ENCODE measurements at regions not wholly inside any gene's neighbourhood (a gene's known extent, or its start where the extent isn't known, plus 50 kb on each side); places are given as distances from the start of the nearest gene placed in this dataset.

DNA sequence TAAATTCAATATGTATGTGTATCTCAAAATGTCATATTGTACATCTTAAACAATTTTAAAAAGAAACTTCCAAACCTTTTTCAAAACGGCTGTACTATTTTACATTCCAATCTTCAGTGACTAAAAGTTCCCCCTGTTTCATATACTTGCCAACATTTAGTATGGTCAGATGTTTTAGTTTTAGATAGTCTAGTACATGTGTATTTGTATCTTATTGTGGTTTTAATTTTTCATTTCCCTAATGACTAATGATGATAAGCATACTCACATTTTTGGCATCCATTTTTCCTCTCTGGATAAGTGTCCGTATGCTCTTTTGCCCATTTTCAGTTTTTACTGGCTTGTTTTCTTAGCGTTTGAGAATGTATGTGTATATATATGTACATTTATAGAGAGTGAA lies 212.2 kb upstream of the MAGEB18 start:
- Histone ChIP-seq H3K4me1 (ENCODE audit: control insufficient read depth, insufficient read depth, low read length) (no peaks in the 10 kb centered on the region), H3K4me3 (ENCODE audit: low read length) (no peak overlapping the region), H3K9me3 (ENCODE audit: control insufficient read depth, low read length) (no peaks in the 10 kb centered on the region), H3K27ac (ENCODE audit: low read length) (no peak overlapping the region), H3K27me3 (ENCODE audit: control insufficient read depth, insufficient read depth) (no peaks in the 10 kb centered on the region)
- WGBS: 55% methylated on average over 3 of the region's 3 CpGs
- DNase-seq (no peak), ATAC-seq (no peak)
- intact Hi-C loops (cut with DNase I): no loop called here

GRCh38 chrX:25928316-25928715 lies 209.8 kb upstream of the MAGEB18 start:
- H3K27ac ChIP-seq (ENCODE audit: low read length): no peak overlapping the region
- DNase-seq: no peak
- ATAC-seq: no peak
- no peaks in the 10 kb centered on the region for H3K27me3 ChIP-seq (ENCODE audit: control insufficient read depth, insufficient read depth)
- 91% methylated on average over 5 of the region's 5 CpGs for WGBS
- intact Hi-C loops (cut with DNase I): no loop called here
- H3K9me3 ChIP-seq (ENCODE audit: control insufficient read depth, low read length): no peaks in the 10 kb centered on the region
- H3K4me3 ChIP-seq (ENCODE audit: low read length): no peak overlapping the region
- H3K4me1 ChIP-seq (ENCODE audit: control insufficient read depth, insufficient read depth, low read length): no peaks in the 10 kb centered on the region

DNA sequence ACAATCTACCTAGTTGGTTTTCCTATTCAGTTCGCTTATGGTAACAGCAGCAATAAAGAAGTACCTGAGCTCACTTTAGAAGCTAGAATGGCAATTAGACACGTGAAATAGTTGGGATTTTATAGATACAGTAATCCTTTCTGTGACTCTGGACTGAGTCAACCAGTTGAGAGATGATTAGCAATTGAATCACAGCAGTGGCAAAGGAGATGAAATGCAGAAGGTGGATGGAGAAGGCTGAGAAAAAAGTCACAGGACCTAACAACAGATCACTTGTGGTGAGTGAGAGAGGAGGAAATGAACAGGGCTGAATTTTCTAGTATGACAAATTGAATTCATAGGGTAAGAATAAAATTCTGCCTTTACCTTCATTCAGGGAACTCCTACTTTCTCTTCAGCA lies 197.1 kb upstream of the MAGEB18 start:
- no peaks in the 10 kb centered on the region for H3K9me3 ChIP-seq (ENCODE audit: control insufficient read depth, low read length)

DNA sequence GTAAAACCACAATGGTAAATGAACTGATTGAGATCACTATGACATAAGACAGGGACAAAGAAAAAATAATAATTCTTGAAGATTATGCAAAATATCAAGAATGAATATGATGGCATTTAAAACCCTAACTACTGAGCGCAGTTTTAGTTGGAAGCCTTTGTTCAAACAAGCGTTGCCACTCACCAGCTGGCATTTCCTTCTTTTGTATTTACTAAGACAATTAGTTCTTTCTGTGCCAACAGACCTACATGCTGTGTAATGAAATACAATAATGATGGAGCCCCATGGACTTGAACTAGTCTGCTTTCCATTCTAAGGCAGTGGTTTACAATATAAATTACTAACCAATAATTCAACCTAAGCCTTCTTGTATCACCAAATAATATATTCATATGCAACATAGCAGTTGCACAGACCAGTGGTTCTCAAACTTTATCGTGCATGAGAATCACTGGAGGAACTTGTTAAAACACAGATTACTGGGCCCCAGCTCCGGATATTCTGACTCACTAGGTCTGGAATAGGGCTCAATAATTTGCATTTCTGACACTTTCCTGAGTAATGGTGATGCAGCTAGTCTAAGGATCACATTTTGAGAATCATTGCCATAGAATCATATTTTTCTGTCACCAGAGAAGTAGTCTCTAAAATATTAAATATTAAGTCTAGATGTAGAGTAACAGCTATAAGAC lies 196.4 kb upstream of the MAGEB18 start:
- H3K27me3 ChIP-seq (ENCODE audit: control insufficient read depth, insufficient read depth): no peaks in the 10 kb centered on the region
- H3K9me3 ChIP-seq (ENCODE audit: control insufficient read depth, low read length): no peaks in the 10 kb centered on the region
- intact Hi-C loops (cut with DNase I): no loop called here
- no peak overlapping the region for H3K27ac ChIP-seq (ENCODE audit: low read length)
- ATAC-seq (no peak), DNase-seq (no peak)
- 77% methylated on average over 4 of the region's 4 CpGs for WGBS
- H3K4me3 ChIP-seq (ENCODE audit: low read length): no peak overlapping the region
- H3K4me1 ChIP-seq (ENCODE audit: control insufficient read depth, insufficient read depth, low read length): no peaks in the 10 kb centered on the region

More for the DNA sequence above, 197.1 kb upstream of the MAGEB18 start:
- WGBS: 58% methylated on average over 2 of the region's 2 CpGs
- intact Hi-C loops (cut with DNase I): no loop called here
- no peaks in the 10 kb centered on the region for H3K4me1 ChIP-seq (ENCODE audit: control insufficient read depth, insufficient read depth, low read length)
- DNase-seq: no peak
- H3K27me3 ChIP-seq (ENCODE audit: control insufficient read depth, insufficient read depth): no peaks in the 10 kb centered on the region
- no peak for ATAC-seq
- no peak overlapping the region for H3K27ac ChIP-seq (ENCODE audit: low read length)
- no peak overlapping the region for H3K4me3 ChIP-seq (ENCODE audit: low read length)

GRCh38 chrX:25968920-25969319 lies 169.2 kb upstream of the MAGEB18 start:
- ATAC-seq (no peak), DNase-seq (no peak)
- Histone ChIP-seq H3K27ac (ENCODE audit: low read length) (no peak overlapping the region), H3K4me3 (ENCODE audit: low read length) (no peak overlapping the region), H3K27me3 (ENCODE audit: control insufficient read depth, insufficient read depth) (no peaks in the 10 kb centered on the region), H3K9me3 (ENCODE audit: control insufficient read depth, low read length) (no peaks in the 10 kb centered on the region), H3K4me1 (ENCODE audit: control insufficient read depth, insufficient read depth, low read length) (no peaks in the 10 kb centered on the region)
- intact Hi-C loops (cut with DNase I): no loop called here
- WGBS: 48% methylated on average over 12 of the region's 12 CpGs

DNA sequence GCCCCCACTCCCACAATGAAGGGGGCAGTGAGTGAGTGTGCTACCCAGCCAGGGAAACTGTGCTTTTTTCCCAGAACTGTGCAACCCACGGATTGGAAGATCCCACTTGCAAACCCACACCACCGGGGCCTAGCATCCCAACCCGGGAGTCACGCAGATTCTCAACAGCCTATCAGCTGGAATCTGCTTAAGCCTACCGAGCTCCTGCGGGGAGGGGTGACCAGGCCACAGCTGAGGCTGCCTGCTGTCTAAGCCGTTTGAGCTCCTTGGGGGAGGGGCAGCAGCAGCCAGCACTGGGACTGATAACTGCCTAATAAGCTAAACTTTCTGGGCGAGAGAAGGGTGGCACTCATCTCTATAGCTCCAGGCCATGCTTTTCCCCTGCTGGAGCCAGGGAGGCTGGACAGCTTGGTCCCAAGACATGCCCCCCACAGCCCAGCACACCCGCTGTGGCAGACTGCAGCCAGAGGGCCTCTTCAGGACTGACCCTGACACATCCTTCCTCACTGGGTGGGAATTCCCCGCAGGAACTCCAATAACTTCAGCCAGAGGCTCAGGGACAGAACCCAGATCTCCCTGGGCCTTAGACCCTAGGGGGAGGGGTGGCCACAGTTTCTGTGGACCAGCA lies 161.3 kb upstream of the MAGEB18 start:
- Histone ChIP-seq H3K4me1 (ENCODE audit: control insufficient read depth, insufficient read depth, low read length) (no peaks in the 10 kb centered on the region), H3K27me3 (ENCODE audit: control insufficient read depth, insufficient read depth) (no peaks in the 10 kb centered on the region), H3K27ac (ENCODE audit: low read length) (no peak overlapping the region), H3K4me3 (ENCODE audit: low read length) (no peak overlapping the region), H3K9me3 (ENCODE audit: control insufficient read depth, low read length) (no peaks in the 10 kb centered on the region)
- peak in 2 of 3 donors; percentile 7 to 14 for DNase-seq
- intact Hi-C loops (cut with DNase I): no loop called here
- 43% methylated on average over 10 of the region's 10 CpGs for WGBS
- ATAC-seq: no peak

DNA sequence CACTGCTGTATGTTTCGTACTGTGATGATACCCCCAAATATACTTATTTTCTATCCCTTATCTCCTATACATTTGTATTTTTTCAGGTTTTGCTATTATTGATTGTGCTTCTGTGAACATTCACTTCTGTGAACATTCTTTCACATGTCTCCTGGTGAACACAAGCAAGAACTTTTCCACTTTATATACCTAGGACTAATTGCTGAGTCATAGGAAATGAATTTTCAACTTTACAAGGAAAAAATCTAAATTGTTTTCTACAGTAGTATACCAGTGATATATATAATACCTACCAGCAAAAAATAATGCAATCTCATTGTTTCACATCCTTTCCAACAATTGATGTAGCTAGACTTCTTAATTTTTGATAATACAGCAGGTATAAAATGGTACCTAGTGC lies 139.5 kb upstream of the MAGEB18 start:
- 94% methylated on average over 1 of the region's 1 CpG for WGBS
- no peak for ATAC-seq
- Histone ChIP-seq H3K4me1 (ENCODE audit: control insufficient read depth, insufficient read depth, low read length) (no peaks in the 10 kb centered on the region), H3K27me3 (ENCODE audit: control insufficient read depth, insufficient read depth) (no peaks in the 10 kb centered on the region), H3K27ac (ENCODE audit: low read length) (no peak overlapping the region), H3K9me3 (ENCODE audit: control insufficient read depth, low read length) (no peaks in the 10 kb centered on the region), H3K4me3 (ENCODE audit: low read length) (no peak overlapping the region)
- DNase-seq: no peak
- intact Hi-C loops (cut with DNase I): no loop called here

GRCh38 chrX:26007462-26007861 lies 130.7 kb upstream of the MAGEB18 start:
- WGBS: 72% methylated on average over 2 of the region's 2 CpGs
- ATAC-seq: no peak
- H3K4me3 ChIP-seq (ENCODE audit: low read length): no peak overlapping the region
- no peaks in the 10 kb centered on the region for H3K27me3 ChIP-seq (ENCODE audit: control insufficient read depth, insufficient read depth)
- no peaks in the 10 kb centered on the region for H3K9me3 ChIP-seq (ENCODE audit: control insufficient read depth, low read length)
- H3K27ac ChIP-seq (ENCODE audit: low read length): no peak overlapping the region
- no peaks in the 10 kb centered on the region for H3K4me1 ChIP-seq (ENCODE audit: control insufficient read depth, insufficient read depth, low read length)
- intact Hi-C loops (cut with DNase I): no loop called here
- DNase-seq: no peak

DNA sequence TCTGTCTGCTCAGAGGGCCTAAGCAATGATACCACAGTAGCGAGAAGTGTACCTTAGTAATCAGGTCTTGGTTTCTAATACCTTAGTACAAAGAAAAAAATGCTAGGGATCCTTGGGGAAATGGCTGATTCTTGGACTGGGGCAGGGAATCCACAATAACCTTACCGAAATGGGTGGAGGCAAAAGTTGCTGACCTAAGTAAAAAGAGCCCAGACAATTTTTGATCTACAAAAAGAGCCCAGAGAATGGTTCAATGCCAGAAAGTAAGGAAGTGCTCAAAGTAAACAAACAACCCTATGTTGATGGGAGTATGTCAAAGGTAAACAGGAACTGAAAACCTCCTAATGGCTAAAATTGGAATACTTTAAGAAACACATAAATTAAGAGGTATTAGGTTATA lies 130.1 kb upstream of the MAGEB18 start:
- Histone ChIP-seq H3K27me3 (ENCODE audit: control insufficient read depth, insufficient read depth) (no peaks in the 10 kb centered on the region), H3K4me1 (ENCODE audit: control insufficient read depth, insufficient read depth, low read length) (no peaks in the 10 kb centered on the region), H3K9me3 (ENCODE audit: control insufficient read depth, low read length) (no peaks in the 10 kb centered on the region), H3K27ac (ENCODE audit: low read length) (no peak overlapping the region), H3K4me3 (ENCODE audit: low read length) (no peak overlapping the region)
- ATAC-seq (no peak), DNase-seq (no peak)
- WGBS: 90% methylated on average over 2 of the region's 2 CpGs
- intact Hi-C loops (cut with DNase I): no loop called here

DNA sequence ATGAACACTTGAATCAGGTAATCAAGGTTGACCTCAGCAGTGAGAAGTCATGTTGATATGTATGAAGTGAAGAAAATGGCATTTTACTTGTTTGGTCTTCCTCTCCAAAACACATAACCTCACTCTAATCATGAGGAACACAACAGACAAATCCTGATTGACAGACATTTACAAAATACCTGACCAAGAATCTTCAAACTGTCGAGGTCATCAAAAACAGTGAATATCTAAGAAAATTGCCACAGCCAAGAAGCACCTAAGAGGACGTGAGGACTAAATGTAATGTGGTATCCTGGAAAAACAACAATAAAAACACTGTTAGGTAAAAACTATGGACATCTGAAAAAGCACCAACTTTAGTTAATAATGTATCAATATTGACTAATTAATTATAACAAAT lies 129.5 kb upstream of the MAGEB18 start:
- H3K27me3 ChIP-seq (ENCODE audit: control insufficient read depth, insufficient read depth): no peaks in the 10 kb centered on the region
- no peaks in the 10 kb centered on the region for H3K4me1 ChIP-seq (ENCODE audit: control insufficient read depth, insufficient read depth, low read length)
- H3K27ac ChIP-seq (ENCODE audit: low read length): no peak overlapping the region
- DNase-seq (no peak), ATAC-seq (no peak)
- intact Hi-C loops (cut with DNase I): no loop called here
- no peaks in the 10 kb centered on the region for H3K9me3 ChIP-seq (ENCODE audit: control insufficient read depth, low read length)
- WGBS: 72% methylated on average over 2 of the region's 2 CpGs
- H3K4me3 ChIP-seq (ENCODE audit: low read length): no peak overlapping the region

DNA sequence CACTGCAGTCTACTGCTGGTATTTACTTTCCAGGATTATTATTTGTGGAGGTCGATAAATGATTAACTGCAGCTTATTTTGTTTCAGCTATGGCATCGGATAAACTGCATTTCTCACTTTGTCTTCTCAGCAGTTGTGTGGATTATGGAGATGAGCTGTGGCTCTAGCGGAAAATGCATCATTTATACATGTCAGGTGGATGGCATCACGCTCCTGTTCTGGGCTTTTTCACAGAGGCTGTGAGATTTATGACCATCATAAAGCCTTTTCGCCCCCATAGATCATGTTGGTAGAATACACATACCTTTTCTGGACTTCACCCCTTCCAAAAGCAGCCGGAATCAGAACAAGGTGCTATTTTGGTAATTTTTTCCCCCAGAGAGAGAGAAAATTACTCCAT lies 118.8 kb upstream of the MAGEB18 start:
- Histone ChIP-seq H3K4me1 (ENCODE audit: control insufficient read depth, insufficient read depth, low read length) (no peaks in the 10 kb centered on the region), H3K27me3 (ENCODE audit: control insufficient read depth, insufficient read depth) (no peaks in the 10 kb centered on the region), H3K9me3 (ENCODE audit: control insufficient read depth, low read length) (no peaks in the 10 kb centered on the region), H3K4me3 (ENCODE audit: low read length) (no peak overlapping the region), H3K27ac (ENCODE audit: low read length) (no peak overlapping the region)
- WGBS: 85% methylated on average over 6 of the region's 6 CpGs
- ATAC-seq (no peak), DNase-seq (no peak)
- intact Hi-C loops (cut with DNase I): no loop called here

DNA sequence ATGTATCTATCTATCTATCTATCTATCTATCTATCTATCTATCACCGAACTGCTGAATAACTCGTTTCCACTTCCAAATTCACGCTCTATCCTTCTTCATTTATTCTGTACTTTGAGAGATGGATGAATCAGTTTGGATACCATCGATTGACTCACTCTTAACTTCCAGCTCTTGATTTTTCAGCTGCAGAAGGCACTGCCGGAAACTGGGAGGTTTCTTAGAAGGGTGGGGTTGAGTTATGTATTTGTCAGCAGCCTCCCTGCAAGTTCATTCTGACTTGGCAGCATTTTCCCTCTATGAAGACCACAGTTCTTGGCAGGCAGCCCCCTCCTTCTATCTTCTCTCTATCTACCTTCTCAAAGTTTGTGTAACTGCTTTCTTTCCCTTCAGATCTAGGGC lies 112.0 kb upstream of the MAGEB18 start:
- DNase-seq (no peak), ATAC-seq (no peak)
- H3K27ac ChIP-seq (ENCODE audit: low read length): no peak overlapping the region
- 56% methylated on average over 5 of the region's 5 CpGs for WGBS
- no peaks in the 10 kb centered on the region for H3K27me3 ChIP-seq (ENCODE audit: control insufficient read depth, insufficient read depth)
- no peak overlapping the region for H3K4me3 ChIP-seq (ENCODE audit: low read length)
- no peaks in the 10 kb centered on the region for H3K4me1 ChIP-seq (ENCODE audit: control insufficient read depth, insufficient read depth, low read length)
- intact Hi-C loops (cut with DNase I): no loop called here
- H3K9me3 ChIP-seq (ENCODE audit: control insufficient read depth, low read length): no peaks in the 10 kb centered on the region
